NCI-H2081 (cell line): ENCODE measurements at regions not wholly inside any gene's neighbourhood (a gene's known extent, or its start where the extent isn't known, plus 50 kb on each side); places are given as distances from the start of the nearest gene placed in this dataset.

ENCODE experiments used
- DNase-seq, 2 experiments: peaks; one replicate each; lab custom pipeline; 2025; lab: John Stamatoyannopoulos, UW

GRCh38 chr15:39084674-39085530, 496.0 kb upstream of the THBS1 start:
- DNase-seq: no peak

GRCh38 chr15:39086641-39087040, 494.2 kb upstream of the THBS1 start:
- DNase-seq: no peak

GRCh38 chr15:39088156-39088555, 492.7 kb upstream of the THBS1 start:
- no peak for DNase-seq

- DNase-seq: no peak
Observed at GRCh38 chr15:39092354-39092753, 488.5 kb upstream of the THBS1 start.

- no peak for DNase-seq
Observed at GRCh38 chr15:39092761-39093160, 488.1 kb upstream of the THBS1 start.

- no peak for DNase-seq
Observed at GRCh38 chr15:39094116-39094515, 486.8 kb upstream of the THBS1 start.

- peak in 1 of 2 experiments; percentile 28 for DNase-seq
Observed at GRCh38 chr15:39095218-39095879, 485.5 kb upstream of the THBS1 start.

- no peak for DNase-seq
Observed at GRCh38 chr15:39096608-39097205, 484.2 kb upstream of the THBS1 start.

GRCh38 chr15:39099524-39099923, 481.4 kb upstream of the THBS1 start:
- no peak for DNase-seq

- no peak for DNase-seq
Observed at GRCh38 chr15:39100106-39100660, 480.7 kb upstream of the THBS1 start.

- no peak for DNase-seq
Observed at GRCh38 chr15:39102431-39102830, 478.4 kb upstream of the THBS1 start.

- no peak for DNase-seq
Observed at GRCh38 chr15:39106950-39107349, 473.9 kb upstream of the THBS1 start.

- no peak for DNase-seq
Observed at GRCh38 chr15:39108021-39108420, 472.9 kb upstream of the THBS1 start.

- no peak for DNase-seq
Observed at GRCh38 chr15:39110336-39110735, 470.5 kb upstream of the THBS1 start.

- no peak for DNase-seq
Observed at GRCh38 chr15:39110746-39111145, 470.1 kb upstream of the THBS1 start.

- no peak for DNase-seq
Observed at GRCh38 chr15:39113741-39114140, 467.1 kb upstream of the THBS1 start.

GRCh38 chr15:39114690-39115378, 466.0 kb upstream of the THBS1 start:
- DNase-seq: no peak

GRCh38 chr15:39115379-39116057, 465.4 kb upstream of the THBS1 start:
- no peak for DNase-seq

- DNase-seq: no peak
Observed at GRCh38 chr15:39118510-39118909, 462.4 kb upstream of the THBS1 start.

- no peak for DNase-seq
Observed at GRCh38 chr15:39124155-39124552, 456.7 kb upstream of the THBS1 start.

GRCh38 chr15:39124553-39125171, 456.2 kb upstream of the THBS1 start:
- DNase-seq: no peak
